K562 (cell line): ENCODE measurements at regions not wholly inside any gene's neighbourhood (a gene's known extent, or its start where the extent isn't known, plus 50 kb on each side); places are given as distances from the start of the nearest gene placed in this dataset.

ENCODE experiments used
- ARNT ChIP-seq, 2 experiments: fragments of 450-650 bp; IDR thresholded peaks; 2 replicates each; pipeline ENCODE4 v1.6.1; 2016; ENCODE audit warnings: mild to moderate bottlenecking in 1 of 2
- BRD4 ChIP-seq: fragments of 200-600 bp; sonication (generic); IDR thresholded peaks from 2 replicates; pipeline ENCODE4 v1.6.1; 2017; ENCODE audit warnings: inconsistent platforms
- CBX5 ChIP-seq: IDR thresholded peaks from 2 replicates; pipeline ENCODE4 v1.6.1; 2014; ENCODE audit warnings: low read depth, borderline replicate concordance
- E2F4 ChIP-seq: sonication (generic); formaldehyde crosslinking; IDR thresholded peaks from 2 replicates; pipeline ENCODE4 v1.8.0; 2022; ENCODE audit warnings: mild to moderate bottlenecking, low read depth, missing genetic modification reagents
- EHMT2 ChIP-seq: fragments of 450-650 bp; IDR thresholded peaks from 2 replicates; pipeline ENCODE4 v1.6.1; 2018; ENCODE audit warnings: antibody characterized with exemption
- ELK1 ChIP-seq: sonication (generic); formaldehyde crosslinking; IDR thresholded peaks from 2 replicates; pipeline ENCODE4 v1.8.1; 2022; ENCODE audit warnings: missing genetic modification reagents
- EP400 ChIP-seq: fragments of 450-650 bp; IDR thresholded peaks from 2 replicates; pipeline ENCODE4 v1.6.1; 2017; ENCODE audit warnings: antibody characterized with exemption, mild to moderate bottlenecking, moderate library complexity
- FOXO4 ChIP-seq: fragments of 450-650 bp; formaldehyde crosslinking; IDR thresholded peaks from 2 replicates; pipeline ENCODE4 v1.4.0; 2020; ENCODE audit warnings: mild to moderate bottlenecking, moderate library complexity
- GTF2A2 ChIP-seq: IDR thresholded peaks from 2 replicates; pipeline ENCODE4 v1.6.1; 2016; ENCODE audit warnings: mild to moderate bottlenecking, missing genetic modification characterization, missing compliant biosample characterization
- IRF9 ChIP-seq: fragments of 450-650 bp; IDR thresholded peaks from 2 replicates; pipeline ENCODE4 v1.6.1; 2016; ENCODE audit warnings: missing biosample characterization, missing genetic modification characterization
- MAFF ChIP-seq: IDR thresholded peaks from 2 replicates; pipeline ENCODE4 v1.6.1; 2012; ENCODE audit warnings: low read length, improper control_type of control experiment
- MAFG ChIP-seq: fragments of 450-650 bp; conservative IDR thresholded peaks from 2 replicates; pipeline ENCODE4 v1.6.1; 2016; ENCODE audit warnings: missing genetic modification characterization, missing compliant biosample characterization
- MNT ChIP-seq, 2 experiments: fragments of 450-650 bp; conservative IDR thresholded peaks; 2 replicates each; pipeline ENCODE4 v1.6.1; 2017; ENCODE audit warnings: mild to moderate bottlenecking in 2 of 2, moderate library complexity in 2 of 2
- MYNN ChIP-seq, 2 experiments: sonication (generic); formaldehyde crosslinking in 1 of 2; IDR thresholded peaks; 2 replicates each; pipeline versions ENCODE4 v1.5.0 to v1.6.1; 2016 to 2020; ENCODE audit warnings: antibody characterized with exemption in 1 of 2, missing genetic modification reagents in 1 of 2
- NFRKB ChIP-seq: fragments of 450-650 bp; IDR thresholded peaks from 2 replicates; pipeline ENCODE4 v1.6.1; 2016; ENCODE audit warnings: low read depth
- NONO ChIP-seq, 2 experiments: fragments of 200-400 bp in 1 of 2; fragments of 450-650 bp in 1 of 2; formaldehyde crosslinking in 1 of 2; IDR thresholded peaks; 2 replicates each; pipeline ENCODE4 v1.6.1; 2017; ENCODE audit warnings: low read depth in 2 of 2, mild to moderate bottlenecking in 2 of 2, moderate library complexity in 2 of 2, low read length in 1 of 2
- POLR2AphosphoS5 ChIP-seq: IDR thresholded peaks from 2 replicates; pipeline ENCODE4 v1.6.1; 2011; ENCODE audit warnings: mild to moderate bottlenecking, low read depth, low read length, moderate library complexity; ENCODE audit not compliant: control insufficient read depth, insufficient read depth
- SRSF1 ChIP-seq: fragments of 200-400 bp; formaldehyde crosslinking; IDR thresholded peaks from 2 replicates; pipeline ENCODE4 v1.6.1; 2017; ENCODE audit warnings: mild to moderate bottlenecking, low read depth, low read length, moderate library complexity
- TOE1 ChIP-seq, 2 experiments: fragments of 450-650 bp in 1 of 2; sonication (generic) in 1 of 2; formaldehyde crosslinking in 1 of 2; IDR thresholded peaks; 2 replicates each; pipeline versions ENCODE4 v1.7.1 to v1.8.0; 2016 to 2022; ENCODE audit warnings: borderline replicate concordance in 2 of 2, mild to moderate bottlenecking in 2 of 2, antibody characterized with exemption in 1 of 2, inconsistent platforms in 1 of 2, low read depth in 1 of 2, missing genetic modification reagents in 1 of 2, moderate library complexity in 1 of 2
- WHSC1 ChIP-seq: IDR thresholded peaks from one replicate; pipeline ENCODE4 v1.6.1; 2012; ENCODE audit warnings: low read length, control low read depth, inconsistent platforms
- YBX1 ChIP-seq: fragments of 450-650 bp; IDR thresholded peaks from 2 replicates; pipeline ENCODE4 v1.7.1; 2016; ENCODE audit warnings: mild to moderate bottlenecking
- ZC3H4 ChIP-seq: sonication (generic); formaldehyde crosslinking; IDR thresholded peaks from 2 replicates; pipeline ENCODE4 v1.9.0; 2021; ENCODE audit warnings: missing genetic modification reagents, borderline replicate concordance
- ZFP1 ChIP-seq: fragments of 450-650 bp; formaldehyde crosslinking; IDR thresholded peaks from 2 replicates; pipeline ENCODE4 v1.4.0; 2020; ENCODE audit warnings: mild to moderate bottlenecking, mixed read lengths
- ZNF133 ChIP-seq: fragments of 250-450 bp; sonication (Bioruptor Pico); IDR thresholded peaks from 2 replicates; pipeline ENCODE4 v1.4.0; 2020; ENCODE audit warnings: mild to moderate bottlenecking

- no peak for TF ChIP-seq FOXO4
- TF ChIP-seq BRD4: no peak
- peak; percentile 39; the same call in 1 of the 2 replicates for TF ChIP-seq EP400
- TF ChIP-seq NONO (IDR thresholded peaks at IDR 0.05; ENCODE audit: low read depth in 2 of 2, low read length in 1 of 2): no peak
- 0 out of 4 replicates have a peak, but pooled peaks have one; percentile 25 to 28 for TF ChIP-seq MNT (conservative IDR thresholded peaks at IDR 0.05)
- TF ChIP-seq MAFG (tag): peak; percentile 98
- no peak for TF ChIP-seq ZC3H4 (CRISPR knock-in tag)
- no peak for TF ChIP-seq ELK1 (CRISPR knock-in tag)
- 0 out of 2 replicates have a peak, but pooled peaks have one; percentile 20 for TF ChIP-seq NFRKB
- TF ChIP-seq SRSF1: no peak
- TF ChIP-seq ZFP1 (CRISPR knock-in tag): no peak
- TF ChIP-seq IRF9 (tag): no peak
- TF ChIP-seq GTF2A2 (tag): no peak
- TF ChIP-seq ARNT (IDR thresholded peaks at IDR 0.05): no peak
- no peak for TF ChIP-seq WHSC1
- no peak for TF ChIP-seq MYNN (IDR thresholded peaks at IDR 0.05)
- TF ChIP-seq MYNN (CRISPR knock-in tag; IDR thresholded peaks at IDR 0.05): no peak
- no peak for TF ChIP-seq EHMT2
- peak; percentile 95 for TF ChIP-seq MAFF
- TF ChIP-seq CBX5: no peak
- TF ChIP-seq POLR2AphosphoS5: no peak
- TF ChIP-seq E2F4 (CRISPR knock-in tag): no peak
- TF ChIP-seq YBX1: no peak
- no peak for TF ChIP-seq TOE1 (IDR thresholded peaks at IDR 0.05; ENCODE audit: borderline replicate concordance)
- TF ChIP-seq TOE1 (CRISPR knock-in tag; IDR thresholded peaks at IDR 0.05; ENCODE audit: borderline replicate concordance, low read depth): no peak
- TF ChIP-seq ZNF133 (CRISPR knock-in tag): no peak
These were observed 125.3 kb upstream of the THBS1 start (continued) for GRCh38 chr15:39455471-39455991.
